SHP77 treated with DMSO at 0.1 percent for 48 hours (cell line): ENCODE measurements at regions not wholly inside any gene's neighbourhood (a gene's known extent, or its start where the extent isn't known, plus 50 kb on each side); places are given as distances from the start of the nearest gene placed in this dataset.
"Not testable (repeated sequence)": the region's sequence is repeated elsewhere in the genome, so short reads cannot be mapped to it uniquely, and the experiment has no call there.

Experiments used
- DNase-seq: peaks from one replicate; lab custom pipeline; 2025; lab: John Stamatoyannopoulos, UW

- DNase-seq: no peak
These were observed 404.6 kb upstream of the FAT1 start for GRCh38 chr4:187128222-187128621.

GRCh38 chr4:187128976-187129375 lies 405.3 kb upstream of the FAT1 start:
- DNase-seq: no peak

- not testable (repeated sequence) for DNase-seq
These were observed 408.2 kb upstream of the FAT1 start for GRCh38 chr4:187131826-187132225.

GRCh38 chr4:187135878-187136277 lies 412.2 kb upstream of the FAT1 start:
- DNase-seq: no peak

GRCh38 chr4:187139141-187139540 lies 415.5 kb upstream of the FAT1 start:
- no peak for DNase-seq

GRCh38 chr4:187141101-187141500 lies 417.4 kb upstream of the FAT1 start:
- DNase-seq: no peak

- DNase-seq: no peak
These were observed 425.7 kb upstream of the FAT1 start for GRCh38 chr4:187149229-187149945.

- no peak for DNase-seq
These were observed 433.8 kb upstream of the FAT1 start for GRCh38 chr4:187157380-187157958.

GRCh38 chr4:187158003-187158402 lies 434.3 kb upstream of the FAT1 start:
- no peak for DNase-seq

- no peak for DNase-seq
These were observed 436.8 kb upstream of the FAT1 start for GRCh38 chr4:187160486-187160885.

GRCh38 chr4:187166886-187167512 lies 443.3 kb upstream of the FAT1 start:
- DNase-seq: no peak

GRCh38 chr4:187171706-187172339 lies 448.2 kb upstream of the FAT1 start:
- DNase-seq: no peak

GRCh38 chr4:187172340-187172761 lies 448.7 kb upstream of the FAT1 start:
- no peak for DNase-seq

GRCh38 chr4:187174749-187175148 lies 451.1 kb upstream of the FAT1 start:
- DNase-seq: no peak

- DNase-seq: no peak
These were observed 451.5 kb upstream of the FAT1 start for GRCh38 chr4:187175197-187175596.

GRCh38 chr4:187176261-187176910 lies 452.7 kb upstream of the FAT1 start:
- no peak for DNase-seq

GRCh38 chr4:187178084-187178483 lies 454.4 kb upstream of the FAT1 start:
- no peak for DNase-seq

GRCh38 chr4:187178587-187178986 lies 454.9 kb upstream of the FAT1 start:
- no peak for DNase-seq

GRCh38 chr4:187179086-187180058 lies 455.7 kb upstream of the FAT1 start:
- no peak for DNase-seq

GRCh38 chr4:187181054-187181453 lies 457.4 kb upstream of the FAT1 start:
- DNase-seq: no peak

- no peak for DNase-seq
These were observed 459.7 kb upstream of the FAT1 start for GRCh38 chr4:187183346-187183745.
